ENCODE measurements at regions not wholly inside any gene's neighbourhood (a gene's known extent, or its start where the extent isn't known, plus 50 kb on each side); places are given as distances from the start of the nearest gene placed in this dataset.

DNA sequence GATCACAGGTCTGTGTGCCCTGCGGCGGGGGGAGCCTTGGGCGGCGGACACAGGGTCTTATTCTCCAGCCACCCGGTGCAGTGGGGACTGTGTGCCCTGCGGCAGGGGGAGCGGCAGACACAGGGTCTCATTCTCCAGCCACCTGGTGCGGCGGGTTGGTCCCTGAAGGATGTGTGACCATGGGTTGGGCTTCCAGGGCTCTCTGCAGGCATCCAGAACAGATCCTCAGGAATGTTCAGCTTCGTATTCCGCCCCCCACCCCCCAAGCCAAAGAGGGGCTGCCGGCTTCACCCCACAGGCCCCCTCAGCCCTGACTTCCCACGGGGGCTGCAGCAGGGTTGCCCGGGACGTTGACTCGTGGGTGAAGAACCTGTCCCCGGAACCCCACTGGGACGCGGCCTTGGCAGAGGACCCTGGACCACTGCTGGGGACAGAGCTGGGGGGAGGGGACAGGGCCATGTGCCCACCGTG lies 154.5 kb upstream of the PPP2R2D start:
- no peak for DNase-seq

DNA sequence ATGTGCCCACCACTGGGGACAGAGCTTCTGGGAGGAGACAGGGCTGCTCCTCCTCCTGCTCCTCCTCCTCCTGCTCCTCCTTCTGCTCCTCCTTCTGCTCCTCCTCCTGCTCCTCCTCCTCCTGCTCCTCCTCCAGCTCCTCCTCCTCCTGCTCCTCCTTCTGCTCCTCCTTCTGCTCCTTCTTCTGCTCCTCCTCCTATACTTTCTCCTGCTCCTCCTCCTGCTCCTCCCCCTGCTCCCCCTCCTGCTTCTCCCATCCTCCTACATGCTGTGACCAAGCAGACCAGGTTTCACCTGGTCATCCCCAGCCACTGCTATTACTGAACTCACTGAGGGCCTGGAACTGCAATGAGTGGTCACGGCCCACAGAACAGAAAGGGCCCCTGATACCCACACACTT lies 154.0 kb upstream of the PPP2R2D start:
- no peak for DNase-seq

DNA sequence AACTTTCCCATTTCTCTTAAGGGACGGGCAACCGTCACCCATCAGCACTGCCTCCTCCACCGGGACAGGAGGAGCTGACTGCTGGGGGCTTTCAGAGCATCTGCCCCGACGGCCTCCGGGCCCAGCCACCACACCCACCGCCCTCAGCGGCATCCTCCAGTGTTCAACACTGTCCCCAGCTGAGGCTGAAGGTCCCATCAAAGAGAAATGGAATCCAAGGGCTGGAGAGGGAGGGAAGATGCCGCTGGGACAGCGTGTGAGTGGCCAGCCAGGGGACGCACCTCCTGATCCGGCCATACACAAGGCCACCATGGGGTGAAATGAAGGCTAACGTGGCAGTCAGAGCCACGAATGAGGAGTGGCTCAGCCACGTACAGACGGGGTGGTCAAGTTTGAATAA lies 153.6 kb upstream of the PPP2R2D start:
- no peak for DNase-seq

DNA sequence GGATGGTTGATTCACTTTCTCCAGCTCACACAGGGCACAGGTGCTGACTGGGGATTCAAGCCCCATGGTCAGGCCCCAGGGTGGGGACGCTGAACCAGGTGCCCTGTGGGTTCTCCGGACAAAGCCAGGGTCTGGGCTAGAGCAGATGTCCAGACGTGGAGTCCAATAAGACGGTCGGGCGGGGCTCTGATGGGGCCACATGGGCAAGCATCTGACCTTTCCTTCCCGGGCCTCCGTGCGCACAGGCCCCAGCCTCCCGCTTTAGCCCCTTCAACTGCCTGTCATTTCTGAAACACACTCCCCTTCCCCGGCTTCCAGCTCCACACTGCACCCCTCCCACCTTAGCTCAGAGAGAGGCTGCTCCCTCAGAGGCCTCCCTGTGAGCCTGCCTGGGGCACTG lies 153.0 kb upstream of the PPP2R2D start:
- no peak for DNase-seq

DNA sequence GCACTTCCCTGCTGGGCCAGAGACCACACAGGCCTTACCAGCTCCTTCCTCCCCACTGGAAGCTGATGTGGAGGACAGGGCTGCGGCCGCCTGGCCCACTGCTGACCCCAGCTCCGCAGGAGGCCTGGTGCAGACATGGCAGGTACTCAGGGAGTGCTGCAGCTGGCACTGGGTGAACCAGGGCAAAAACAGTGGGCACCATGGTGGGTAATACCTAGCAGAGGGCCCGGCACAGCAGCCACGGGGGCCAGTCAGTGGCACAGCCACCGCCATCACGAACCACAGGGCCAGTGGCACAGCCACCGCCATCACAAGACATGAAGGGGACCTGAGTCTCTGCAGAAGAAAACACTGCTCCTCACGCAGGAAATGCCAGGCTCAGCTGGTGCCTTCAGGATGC lies 152.6 kb upstream of the PPP2R2D start:
- DNase-seq: no peak

DNA sequence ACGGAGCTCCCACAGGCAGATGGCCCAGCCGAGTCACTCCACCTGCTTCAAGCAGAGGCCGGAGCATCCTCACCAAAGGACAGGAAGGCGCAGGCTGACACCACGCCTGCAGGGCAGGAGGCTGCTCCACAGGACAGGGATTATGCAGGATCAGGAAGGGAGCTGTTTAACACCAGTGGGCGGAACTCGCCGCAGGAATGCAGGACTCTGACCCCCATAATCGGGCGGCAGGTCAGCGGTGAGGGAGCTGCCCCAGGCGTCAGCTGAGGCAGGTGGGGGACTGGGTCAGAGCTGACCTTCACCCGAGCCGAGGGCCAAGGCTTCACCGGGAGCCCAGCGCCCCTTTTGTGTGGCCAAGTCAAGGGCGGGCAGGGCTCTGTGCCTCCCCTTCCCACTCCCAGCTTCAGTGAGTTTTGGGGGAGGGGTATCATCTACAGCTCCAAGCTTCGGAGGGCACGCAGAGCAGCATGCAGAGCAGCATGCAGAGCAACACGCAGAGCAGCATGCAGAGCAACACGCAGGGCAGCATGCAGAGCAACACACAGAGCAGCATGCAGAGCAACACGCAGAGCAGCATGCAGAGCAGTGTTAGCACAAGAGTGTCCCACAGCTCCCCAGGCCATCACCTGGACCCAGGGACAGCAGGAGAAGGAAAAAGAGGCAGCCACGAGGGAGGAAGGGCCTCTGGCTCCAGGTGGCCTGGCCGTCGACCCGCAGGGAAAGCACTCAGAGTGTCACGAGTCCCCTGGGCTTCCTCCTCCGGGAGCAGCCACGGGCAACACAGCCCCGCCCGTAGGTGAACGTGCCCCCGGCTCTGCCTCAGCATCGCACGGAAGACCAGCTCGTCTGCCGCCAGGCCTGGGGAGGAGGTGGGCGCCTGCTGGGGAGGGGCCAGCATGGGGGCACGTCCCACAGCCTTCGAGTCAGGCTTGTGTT lies 151.7 kb upstream of the PPP2R2D start:
- no peak for DNase-seq

DNA sequence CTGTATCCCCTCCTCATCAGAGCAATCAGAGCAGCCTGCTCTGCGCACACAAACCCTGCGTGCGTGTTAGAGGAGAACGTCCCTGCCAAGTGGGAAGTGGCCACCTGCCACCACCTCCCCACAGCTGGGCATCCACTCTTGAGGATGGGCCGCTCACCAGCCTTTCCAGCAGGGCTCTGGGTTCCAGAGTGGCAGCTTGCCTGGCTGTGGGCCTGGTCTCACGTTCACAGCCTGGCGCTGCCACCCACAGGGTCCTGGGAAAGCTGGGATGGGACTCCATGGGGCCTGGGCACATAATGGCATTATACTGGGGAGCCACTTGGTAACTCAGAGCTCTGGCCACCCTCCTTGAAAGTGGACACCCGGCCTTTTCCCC lies 151.1 kb upstream of the PPP2R2D start:
- DNase-seq: no peak

DNA sequence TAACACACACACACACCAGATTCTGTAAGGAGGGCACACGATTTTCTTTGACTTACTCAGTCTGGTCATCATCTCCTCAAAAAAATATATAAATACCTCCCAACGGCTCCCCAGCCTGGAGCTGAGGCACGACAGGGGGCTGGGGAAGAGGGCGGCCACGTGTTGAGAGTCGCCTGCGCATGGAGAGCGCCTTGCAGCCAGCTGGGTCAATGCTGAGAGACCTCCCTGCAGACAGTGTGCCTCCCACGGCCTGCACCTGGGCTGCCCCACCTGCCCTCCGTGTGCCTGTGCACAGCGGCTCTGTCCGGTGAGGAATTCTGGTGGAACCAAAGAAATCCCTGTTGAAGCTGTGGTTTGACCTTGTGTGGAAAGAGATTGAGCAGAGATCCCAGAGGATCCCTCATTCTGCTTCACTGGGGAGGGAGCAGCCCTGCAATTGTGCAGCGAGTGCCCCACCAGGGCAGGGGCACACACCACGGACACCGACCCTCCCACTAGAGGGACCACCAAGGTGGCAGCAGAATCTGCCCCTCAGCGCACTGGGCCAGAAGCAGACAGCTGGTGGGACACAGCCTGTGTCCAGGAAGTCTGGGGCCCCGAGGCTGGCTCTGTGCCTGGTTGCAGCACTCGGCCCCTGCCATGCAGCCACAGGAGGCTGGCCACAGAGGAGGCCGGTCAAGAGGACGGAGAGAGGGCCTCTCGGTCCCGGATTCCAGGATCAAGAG lies 150.5 kb upstream of the PPP2R2D start:
- DNase-seq: no peak

DNA sequence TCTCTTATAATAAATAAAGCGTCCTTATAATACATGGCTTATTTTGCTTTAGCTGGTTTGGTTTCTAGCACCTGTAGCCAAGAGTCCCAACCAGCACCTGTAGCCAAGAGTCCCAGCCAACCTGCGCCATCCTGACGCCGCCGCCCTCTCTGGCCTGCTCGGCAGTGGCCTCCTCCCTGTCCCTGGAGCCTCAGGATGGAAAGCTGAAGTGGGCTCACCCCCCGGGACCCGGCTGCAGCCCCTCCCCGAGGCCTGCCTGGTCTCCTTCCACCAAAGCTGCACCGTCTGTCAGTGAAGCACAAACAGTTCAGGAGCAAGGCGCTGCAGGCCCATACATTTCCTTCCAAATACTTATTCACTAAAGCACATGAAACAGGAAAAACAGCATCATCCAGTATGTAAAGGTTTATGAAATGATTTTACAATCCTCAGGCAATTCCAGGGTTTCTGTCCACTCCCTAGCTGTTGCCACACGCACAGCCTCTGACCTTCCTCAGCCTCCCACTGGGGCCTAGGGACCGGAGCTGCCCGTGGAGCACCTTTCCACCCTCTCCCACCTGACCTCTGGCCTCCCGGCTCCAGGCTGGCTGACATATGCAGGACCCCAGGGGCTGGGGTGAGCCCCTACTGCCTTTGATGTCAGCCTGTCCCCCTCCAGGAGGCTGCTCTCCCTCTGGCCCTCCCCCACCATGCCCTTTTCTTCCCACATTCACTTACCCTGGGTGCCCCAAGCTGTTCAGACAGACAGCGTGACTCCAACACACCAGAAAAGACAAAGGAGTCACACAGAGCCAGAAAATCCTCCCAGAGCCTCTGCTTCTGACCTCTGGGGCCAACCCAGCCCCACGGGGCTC lies 149.6 kb upstream of the PPP2R2D start:
- no peak for DNase-seq

DNA sequence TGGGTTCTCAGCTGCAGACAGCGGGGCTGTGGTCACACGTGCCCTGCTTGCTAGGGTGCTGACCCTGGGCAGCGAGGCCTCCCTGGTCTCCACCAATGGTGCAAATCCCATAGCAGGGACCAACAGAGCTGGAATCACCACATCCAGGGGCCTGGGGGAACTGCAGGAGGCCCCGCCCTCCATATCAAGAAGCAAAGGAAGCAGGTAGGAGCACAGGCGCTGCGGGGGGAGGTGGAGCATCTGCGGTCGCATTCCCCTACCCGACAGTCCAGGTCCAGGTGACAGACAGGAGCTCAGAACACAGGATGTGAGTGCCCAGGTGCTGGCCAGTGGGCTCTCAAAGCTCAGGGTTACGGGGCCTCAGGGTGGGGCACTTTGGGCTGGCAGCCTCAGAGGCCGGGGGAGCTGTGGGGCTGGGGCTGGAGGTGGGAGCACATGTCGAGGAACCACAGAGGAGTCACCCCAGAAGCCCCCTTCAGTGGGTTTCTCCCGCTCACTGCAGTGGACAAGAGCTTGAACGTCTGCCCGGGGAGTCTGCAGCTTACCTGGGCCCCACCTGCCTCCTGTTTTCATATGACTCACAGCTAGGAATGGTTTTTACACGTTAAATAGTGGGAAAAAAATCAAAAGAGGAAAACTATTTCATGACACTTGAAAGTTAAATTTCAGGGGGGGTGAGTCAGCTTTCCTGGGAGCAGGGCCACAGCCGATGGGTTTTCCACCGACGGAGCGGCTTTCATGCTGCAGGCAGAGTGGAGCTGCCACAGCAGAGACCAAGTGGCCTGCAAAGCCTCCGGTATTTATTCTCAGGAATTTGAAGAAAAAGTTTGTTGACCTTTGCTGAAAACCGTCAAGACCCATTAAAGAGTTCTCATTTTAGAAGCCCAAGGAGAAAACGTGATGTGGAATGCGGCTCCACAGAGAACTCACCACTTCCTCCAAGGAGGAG lies 148.7 kb upstream of the PPP2R2D start:
- no peak for DNase-seq

DNA sequence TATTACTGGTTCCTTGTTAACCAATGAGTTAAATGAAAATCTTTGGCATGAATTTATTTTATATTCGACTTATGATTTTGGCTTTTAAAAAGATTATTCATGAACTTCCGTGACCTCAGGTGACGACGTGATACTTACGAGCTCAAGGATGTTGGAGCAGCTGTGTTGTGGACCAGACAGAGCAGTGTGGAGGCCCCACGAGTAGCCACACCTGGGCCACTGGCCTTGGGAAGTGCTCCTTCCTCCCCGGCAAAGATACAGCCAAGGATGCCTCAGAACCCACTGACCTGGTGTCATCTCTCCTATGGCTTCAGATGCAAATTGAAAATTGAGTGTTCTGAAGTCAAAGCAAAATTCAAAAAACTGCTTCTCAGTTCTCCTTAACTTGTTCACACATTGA lies 147.5 kb upstream of the PPP2R2D start:
- no peak for DNase-seq

DNA sequence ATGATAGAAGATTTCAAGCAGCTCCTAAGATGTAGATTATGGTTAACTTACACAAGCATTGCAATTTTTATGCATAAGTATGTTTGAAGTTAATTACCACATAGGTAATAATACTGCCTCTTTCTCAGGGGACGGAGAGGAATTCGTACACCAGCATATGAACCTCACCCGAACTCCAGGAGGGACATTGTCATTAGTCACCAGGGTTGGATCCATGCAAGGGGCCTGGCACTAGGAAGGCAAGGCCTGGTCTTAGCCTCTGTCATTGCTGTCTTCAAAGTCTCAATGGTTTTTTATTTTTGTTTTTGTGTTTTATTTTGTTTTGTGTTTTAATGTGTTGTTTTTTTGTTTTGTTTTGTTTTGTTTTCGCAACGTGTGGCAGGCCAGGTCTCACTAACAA lies 145.6 kb upstream of the PPP2R2D start:
- DNase-seq: no peak

DNA sequence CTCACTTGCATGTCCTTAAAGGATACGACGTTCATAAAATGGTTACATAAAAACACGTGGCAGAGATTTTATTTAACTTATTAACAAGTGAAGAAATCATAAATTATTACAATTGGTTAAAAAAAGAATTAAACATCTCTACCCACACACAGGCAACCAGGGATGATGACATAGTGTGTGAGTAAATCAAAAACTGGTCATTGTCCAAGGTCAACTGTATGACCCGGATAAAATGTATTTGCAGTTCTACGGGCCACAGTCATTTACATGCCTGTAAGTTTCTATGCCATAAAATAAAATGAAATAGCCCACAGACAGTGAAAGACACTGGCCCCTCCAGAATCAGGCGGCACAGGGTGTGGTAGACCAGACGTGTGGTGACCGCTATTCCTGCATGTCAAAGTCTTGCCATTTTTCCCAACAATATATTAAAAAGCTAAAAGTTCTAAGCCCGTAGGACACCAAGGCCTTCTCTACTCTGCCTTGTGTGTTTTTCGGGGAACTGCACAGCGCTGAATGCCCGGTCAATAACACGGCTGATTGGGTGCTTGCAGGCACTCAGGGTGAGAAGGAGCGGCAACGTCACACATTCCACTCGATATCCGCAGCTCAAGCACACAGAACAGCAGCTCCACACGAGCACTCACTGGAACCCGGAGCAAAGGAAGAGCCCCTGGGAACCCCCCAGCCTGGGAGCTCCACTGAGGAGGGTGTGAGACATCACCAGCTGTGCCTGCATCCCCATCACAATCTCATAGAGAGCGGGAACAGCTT lies 143.3 kb upstream of the PPP2R2D start:
- DNase-seq: no peak

DNA sequence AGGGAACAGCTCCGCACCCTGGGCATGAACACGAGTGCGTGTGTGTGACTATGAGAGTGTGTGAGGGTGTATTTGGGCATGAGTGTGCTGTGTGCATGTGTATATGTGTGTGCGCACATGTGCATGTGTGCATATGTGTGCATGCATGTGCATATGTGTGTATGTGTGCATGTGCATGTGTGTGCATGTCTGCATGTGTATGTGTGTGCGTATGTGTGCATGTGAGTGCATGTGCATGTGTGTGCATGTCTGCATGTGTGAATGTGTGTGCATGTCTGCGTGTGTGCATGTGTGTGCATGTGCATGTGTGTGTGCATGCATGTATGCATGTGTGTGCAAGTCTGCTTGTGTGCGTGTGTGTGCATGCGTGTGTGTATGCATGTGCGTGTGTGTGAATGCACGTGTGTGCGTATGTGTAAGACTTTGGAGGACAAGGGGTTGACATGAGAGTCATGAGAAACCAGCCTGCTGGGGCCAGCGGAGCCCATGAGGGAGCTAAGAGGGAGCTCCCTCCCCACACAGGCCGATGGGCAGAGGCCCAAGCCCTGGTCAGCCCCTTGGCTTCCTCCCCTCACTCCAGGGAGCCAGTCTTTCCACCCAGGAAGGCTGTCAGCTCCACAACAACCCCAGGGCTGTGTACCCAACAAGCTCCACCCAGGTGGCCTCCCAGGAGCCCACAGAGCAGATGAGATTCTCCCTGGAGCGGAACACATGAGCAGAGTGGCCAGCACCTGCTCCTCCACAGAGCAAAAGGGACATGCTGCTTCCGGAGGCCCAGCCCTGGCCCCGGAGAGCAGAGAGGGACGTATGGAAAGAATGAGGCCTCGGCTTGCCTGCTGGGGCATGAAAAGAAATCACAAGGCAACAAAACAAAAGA lies 142.5 kb upstream of the PPP2R2D start:
- no peak for DNase-seq

DNA sequence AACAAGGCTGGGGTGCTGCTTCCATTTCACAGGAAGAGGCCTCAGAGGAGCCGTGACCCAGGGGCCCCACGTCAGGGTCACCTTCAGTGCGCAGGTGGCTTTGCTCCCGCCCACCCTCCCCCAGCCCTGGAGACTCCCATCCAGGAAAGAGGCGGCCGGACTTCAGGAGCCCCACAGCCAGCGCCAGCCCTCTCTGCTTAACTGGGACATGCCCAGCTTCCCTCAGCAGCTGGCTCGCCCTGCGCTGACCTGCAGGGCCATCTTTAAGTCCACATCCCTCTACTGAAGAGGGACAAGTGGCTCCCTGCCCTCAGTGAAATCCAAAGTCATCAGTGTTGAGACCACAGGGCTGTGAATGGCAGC lies 141.9 kb upstream of the PPP2R2D start:
- DNase-seq: no peak

DNA sequence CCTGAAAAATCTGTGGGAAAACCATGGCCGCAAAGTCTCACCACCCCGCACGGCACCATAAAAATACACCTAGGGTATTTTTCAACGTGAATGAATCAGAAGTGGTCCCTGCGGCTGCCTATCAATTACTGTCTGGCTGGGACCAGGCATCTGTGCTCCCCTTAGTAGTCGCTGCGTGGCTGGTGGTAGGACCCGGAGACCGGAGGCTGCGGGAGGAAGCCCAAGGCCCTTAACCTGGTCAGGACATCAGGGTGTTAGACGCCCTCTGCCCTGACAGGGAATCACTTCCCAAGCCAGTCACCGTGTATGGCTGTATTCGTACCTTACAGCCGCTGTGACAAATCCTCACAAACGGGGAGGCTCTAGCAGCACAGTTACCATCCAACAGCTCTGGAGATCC lies 141.5 kb upstream of the PPP2R2D start:
- DNase-seq: no peak

DNA sequence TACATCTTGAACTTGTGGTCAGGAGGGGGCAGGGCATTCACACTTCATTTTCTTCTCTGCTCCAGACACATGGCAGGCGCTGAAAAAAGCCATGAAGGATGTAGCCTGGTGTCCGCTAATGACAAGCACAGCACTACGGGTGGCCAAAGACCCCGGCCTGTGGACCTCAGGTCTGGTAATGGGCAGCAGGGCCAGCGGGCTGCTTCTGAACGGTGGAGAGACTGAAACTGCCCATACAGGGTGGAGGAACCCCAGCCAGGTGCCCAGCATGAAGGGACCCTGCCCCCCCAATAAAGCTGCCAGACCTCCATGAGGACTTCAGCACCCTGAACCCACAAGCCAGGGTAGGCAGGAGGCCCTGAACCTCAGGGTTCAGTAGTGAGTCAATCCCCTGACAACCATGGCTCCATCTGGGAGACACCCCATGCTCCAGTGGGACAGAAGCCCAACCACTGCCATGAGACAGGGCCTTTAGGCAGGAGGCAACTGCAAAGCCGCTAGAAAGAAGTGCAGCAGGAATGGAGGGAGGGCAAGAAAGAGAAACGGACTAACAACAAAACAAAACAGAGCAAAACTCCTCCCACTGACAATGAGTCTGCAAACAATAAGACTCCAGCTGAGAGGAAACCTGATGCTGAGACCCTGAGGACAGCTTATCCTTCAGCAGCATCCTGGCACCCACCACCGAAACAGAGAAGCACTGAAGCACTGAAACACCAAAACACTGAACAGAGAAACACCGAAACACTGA lies 140.2 kb upstream of the PPP2R2D start:
- no peak for DNase-seq

DNA sequence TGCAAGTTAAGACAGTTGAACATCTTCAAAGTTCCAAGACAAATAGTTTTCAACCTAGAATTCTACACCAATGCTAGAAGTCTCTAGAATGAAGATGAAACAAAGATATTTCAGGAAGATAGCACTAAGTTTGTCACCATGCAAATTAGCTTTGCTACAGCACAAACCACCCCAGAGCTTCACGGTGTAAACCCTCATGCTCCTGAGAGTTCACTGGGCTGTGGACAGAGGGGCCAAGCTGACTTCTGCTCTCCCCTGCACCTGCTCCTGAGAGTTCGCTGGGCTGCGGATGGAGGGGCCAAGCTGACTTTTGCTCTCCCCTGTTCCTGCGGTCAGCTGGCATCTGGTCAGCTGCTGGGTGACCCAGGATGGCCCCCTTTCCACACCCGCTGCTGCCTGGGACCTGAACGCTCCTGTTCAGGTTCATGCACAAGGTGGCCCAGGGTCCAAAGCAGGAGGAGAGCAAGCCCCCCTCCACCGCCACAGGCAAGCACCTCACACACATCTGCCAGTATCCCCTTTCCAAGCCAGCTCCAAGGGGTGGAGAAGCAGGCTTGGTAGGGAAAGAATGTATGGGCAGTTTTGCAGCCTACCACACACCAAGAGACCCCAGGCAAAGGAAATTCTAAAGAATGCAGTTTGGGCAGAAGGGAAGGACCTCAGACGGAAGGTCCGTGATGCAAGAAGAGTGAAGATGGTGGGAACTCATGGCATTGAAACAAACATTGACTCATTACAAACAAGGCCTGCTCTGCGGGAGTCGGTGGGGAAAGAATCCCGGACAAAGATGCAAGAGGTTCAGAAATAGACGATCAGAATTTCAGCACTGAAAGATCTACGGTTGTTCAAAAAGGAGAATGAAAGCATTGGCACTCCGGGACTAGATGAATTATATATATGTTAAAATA lies 137.8 kb upstream of the PPP2R2D start:
- no peak for DNase-seq

Measured in NCI-H2081 (cell line).